ENCODE measurements at regions not wholly inside any gene's neighbourhood (a gene's known extent, or its start where the extent isn't known, plus 50 kb on each side); places are given as distances from the start of the nearest gene placed in this dataset.

DNA sequence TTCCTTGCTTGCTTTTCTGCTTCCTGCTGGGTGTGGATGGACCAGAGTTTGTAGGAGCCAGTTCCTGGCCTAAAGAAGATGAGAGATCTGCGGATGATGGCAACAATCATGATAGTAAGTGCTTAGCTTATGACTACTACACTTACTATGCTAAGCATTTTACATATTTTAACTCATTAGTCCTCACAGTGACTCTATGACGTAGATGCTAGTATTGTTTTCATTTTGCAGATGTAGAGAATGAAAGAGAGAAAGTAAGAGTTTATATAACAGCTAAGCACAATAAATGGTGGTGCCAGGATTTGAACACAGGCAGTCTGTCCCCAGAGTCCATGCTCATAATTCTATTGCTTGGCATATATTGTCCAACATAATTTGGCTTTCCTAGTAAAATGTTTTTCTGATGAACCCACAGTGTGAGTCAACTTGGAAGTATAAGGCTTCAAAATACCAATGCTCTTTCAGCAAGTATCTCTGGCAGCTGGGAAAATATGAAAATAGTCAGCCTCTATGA lies 363.2 kb upstream of the DDHD1 start (continued):
- TF ChIP-seq, protein P1, sequence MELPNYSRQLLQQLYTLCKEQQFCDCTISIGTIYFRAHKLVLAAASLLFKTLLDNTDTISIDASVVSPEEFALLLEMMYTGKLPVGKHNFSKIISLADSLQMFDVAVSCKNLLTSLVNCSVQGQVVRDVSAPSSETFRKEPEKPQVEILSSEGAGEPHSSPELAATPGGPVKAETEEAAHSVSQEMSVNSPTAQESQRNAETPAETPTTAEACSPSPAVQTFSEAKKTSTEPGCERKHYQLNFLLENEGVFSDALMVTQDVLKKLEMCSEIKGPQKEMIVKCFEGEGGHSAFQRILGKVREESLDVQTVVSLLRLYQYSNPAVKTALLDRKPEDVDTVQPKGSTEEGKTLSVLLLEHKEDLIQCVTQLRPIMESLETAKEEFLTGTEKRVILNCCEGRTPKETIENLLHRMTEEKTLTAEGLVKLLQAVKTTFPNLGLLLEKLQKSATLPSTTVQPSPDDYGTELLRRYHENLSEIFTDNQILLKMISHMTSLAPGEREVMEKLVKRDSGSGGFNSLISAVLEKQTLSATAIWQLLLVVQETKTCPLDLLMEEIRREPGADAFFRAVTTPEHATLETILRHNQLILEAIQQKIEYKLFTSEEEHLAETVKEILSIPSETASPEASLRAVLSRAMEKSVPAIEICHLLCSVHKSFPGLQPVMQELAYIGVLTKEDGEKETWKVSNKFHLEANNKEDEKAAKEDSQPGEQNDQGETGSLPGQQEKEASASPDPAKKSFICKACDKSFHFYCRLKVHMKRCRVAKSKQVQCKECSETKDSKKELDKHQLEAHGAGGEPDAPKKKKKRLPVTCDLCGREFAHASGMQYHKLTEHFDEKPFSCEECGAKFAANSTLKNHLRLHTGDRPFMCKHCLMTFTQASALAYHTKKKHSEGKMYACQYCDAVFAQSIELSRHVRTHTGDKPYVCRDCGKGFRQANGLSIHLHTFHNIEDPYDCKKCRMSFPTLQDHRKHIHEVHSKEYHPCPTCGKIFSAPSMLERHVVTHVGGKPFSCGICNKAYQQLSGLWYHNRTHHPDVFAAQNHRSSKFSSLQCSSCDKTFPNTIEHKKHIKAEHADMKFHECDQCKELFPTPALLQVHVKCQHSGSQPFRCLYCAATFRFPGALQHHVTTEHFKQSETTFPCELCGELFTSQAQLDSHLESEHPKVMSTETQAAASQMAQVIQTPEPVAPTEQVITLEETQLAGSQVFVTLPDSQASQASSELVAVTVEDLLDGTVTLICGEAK (IDR thresholded peaks at IDR 0.05) = no peak
- TF ChIP-seq, protein P1 (CRISPR knock-in tag; IDR thresholded peaks at IDR 0.05) = no peak
- TF ChIP-seq PHTF2 (CRISPR knock-in tag; IDR thresholded peaks at IDR 0.05) = no peak
- TF ChIP-seq, protein P2, sequence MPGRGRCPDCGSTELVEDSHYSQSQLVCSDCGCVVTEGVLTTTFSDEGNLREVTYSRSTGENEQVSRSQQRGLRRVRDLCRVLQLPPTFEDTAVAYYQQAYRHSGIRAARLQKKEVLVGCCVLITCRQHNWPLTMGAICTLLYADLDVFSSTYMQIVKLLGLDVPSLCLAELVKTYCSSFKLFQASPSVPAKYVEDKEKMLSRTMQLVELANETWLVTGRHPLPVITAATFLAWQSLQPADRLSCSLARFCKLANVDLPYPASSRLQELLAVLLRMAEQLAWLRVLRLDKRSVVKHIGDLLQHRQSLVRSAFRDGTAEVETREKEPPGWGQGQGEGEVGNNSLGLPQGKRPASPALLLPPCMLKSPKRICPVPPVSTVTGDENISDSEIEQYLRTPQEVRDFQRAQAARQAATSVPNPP (IDR thresholded peaks at IDR 0.05; ENCODE audit: borderline replicate concordance, insufficient read depth, insufficient read length) = no peak
- TF ChIP-seq, protein P3, sequence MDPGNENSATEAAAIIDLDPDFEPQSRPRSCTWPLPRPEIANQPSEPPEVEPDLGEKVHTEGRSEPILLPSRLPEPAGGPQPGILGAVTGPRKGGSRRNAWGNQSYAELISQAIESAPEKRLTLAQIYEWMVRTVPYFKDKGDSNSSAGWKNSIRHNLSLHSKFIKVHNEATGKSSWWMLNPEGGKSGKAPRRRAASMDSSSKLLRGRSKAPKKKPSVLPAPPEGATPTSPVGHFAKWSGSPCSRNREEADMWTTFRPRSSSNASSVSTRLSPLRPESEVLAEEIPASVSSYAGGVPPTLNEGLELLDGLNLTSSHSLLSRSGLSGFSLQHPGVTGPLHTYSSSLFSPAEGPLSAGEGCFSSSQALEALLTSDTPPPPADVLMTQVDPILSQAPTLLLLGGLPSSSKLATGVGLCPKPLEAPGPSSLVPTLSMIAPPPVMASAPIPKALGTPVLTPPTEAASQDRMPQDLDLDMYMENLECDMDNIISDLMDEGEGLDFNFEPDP (CRISPR knock-in tag; IDR thresholded peaks at IDR 0.05) = no peak
- TF ChIP-seq, protein P4, sequence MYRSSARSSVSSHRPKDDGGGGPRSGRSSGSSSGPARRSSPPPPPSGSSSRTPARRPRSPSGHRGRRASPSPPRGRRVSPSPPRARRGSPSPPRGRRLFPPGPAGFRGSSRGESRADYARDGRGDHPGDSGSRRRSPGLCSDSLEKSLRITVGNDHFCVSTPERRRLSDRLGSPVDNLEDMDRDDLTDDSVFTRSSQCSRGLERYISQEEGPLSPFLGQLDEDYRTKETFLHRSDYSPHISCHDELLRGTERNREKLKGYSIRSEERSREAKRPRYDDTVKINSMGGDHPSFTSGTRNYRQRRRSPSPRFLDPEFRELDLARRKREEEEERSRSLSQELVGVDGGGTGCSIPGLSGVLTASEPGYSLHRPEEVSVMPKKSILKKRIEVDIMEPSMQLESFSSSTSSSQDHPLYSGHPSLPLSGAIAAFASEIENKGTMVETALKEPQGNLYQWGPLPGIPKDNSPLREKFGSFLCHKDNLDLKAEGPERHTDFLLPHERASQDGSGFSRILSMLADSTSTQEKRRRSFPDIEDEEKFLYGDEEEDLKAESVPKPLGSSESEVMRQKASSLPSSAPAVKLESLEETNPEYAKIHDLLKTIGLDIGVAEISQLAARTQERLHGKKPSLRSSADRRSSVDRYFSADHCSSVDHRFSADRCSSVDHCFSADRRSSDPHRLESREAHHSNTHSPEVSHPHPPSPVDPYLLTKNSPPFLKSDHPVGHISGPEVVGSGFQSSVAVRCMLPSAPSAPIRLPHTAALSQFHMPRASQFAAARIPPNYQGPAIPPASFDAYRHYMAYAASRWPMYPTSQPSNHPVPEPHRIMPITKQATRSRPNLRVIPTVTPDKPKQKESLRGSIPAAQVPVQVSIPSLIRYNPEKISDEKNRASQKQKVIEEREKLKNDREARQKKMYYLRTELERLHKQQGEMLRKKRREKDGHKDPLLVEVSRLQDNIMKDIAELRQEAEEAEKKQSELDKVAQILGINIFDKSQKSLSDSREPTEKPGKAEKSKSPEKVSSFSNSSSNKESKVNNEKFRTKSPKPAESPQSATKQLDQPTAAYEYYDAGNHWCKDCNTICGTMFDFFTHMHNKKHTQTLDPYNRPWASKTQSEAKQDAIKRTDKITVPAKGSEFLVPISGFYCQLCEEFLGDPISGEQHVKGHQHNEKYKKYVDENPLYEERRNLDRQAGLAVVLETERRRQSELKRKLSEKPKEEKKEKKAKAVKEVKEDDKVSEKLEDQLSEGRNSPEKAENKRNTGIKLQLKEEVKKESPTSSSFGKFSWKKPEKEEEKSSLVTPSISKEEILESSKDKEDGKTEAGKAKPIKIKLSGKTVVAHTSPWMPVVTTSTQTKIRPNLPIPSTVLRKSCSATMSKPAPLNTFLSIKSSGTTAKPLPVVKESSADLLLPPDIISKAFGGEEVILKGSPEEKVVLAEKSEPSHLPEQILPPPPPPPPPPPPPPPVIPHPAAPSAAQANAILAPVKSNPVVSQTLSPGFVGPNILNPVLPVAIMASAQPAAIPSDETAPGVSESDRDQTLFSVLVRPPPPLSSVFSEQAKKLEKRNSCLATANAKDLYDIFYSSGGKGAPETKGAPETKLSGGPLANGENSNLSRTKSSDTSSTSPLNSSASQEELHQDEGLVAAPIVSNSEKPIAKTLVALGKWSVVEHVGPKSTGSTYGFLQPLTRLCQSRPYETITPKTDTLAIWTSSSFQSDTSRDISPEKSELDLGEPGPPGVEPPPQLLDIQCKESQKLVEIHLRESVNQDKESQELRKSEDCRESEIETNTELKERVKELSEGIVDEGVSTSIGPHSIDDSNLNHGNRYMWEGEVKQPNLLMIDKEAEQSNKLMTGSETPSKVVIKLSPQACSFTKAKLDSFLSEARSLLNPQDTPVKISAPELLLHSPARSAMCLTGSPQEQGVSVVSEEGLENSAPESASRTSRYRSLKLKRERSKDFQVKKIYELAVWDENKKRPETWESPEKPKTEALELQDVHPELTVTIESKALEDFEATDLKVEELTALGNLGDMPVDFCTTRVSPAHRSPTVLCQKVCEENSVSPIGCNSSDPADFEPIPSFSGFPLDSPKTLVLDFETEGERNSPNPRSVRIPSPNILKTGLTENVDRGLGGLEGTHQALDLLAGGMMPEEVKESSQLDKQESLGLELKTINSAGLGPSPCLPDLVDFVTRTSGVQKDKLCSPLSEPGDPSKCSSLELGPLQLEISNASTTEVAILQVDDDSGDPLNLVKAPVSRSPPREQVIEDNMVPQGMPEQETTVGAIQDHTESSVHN (IDR thresholded peaks at IDR 0.05; ENCODE audit: borderline replicate concordance in 1 of 2, low read depth in 1 of 2) = no peak
- TF ChIP-seq MTF1 (CRISPR knock-in tag; IDR thresholded peaks at IDR 0.05; ENCODE audit: borderline replicate concordance) = no peak
